ENCODE measurements at regions not wholly inside any gene's neighbourhood (a gene's known extent, or its start where the extent isn't known, plus 50 kb on each side); places are given as distances from the start of the nearest gene placed in this dataset.
"Not testable (repeated sequence)": the region's sequence is repeated elsewhere in the genome, so short reads cannot be mapped to it uniquely, and the experiment has no call there.

DNA sequence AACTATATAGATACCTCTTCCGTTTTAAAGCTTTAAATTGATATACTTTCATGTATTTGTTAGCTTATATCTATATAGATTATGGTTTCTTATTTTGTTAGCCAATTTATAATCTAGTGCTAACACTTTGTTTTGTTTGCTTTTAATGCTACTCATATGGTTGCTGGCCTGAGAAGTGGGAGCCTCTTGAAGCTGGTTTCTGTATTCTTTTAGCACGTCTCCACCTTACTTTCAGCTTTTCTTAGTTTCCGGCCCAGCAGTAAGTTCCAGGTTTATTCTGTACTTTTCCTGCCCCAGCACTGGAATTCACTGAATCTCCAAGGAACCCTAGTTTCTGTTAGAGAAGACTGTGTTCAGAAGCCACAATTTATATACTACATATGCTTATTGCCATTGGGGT, 458.9 kb downstream of the PRR16 start:
- DNase-seq = no peak

DNA sequence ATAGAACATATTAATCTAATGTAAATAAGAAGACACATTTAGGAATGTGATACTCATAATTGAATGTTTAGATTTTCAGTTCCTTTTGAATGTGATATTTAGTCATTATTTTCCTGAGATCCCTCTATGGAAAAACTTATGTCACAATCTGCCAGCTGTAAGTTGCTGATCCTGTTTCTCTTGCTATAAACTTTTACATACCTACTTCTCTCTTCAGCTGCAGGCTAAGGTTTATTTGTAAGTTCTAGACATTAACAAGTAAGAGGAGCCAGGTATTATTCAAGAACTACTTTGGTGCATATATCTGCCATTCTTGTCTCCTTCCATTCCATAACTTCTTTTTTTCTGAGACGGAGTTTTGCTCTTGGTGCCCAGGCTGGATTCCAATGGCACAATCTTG, 462.4 kb downstream of the PRR16 start:
- no peak for DNase-seq

DNA sequence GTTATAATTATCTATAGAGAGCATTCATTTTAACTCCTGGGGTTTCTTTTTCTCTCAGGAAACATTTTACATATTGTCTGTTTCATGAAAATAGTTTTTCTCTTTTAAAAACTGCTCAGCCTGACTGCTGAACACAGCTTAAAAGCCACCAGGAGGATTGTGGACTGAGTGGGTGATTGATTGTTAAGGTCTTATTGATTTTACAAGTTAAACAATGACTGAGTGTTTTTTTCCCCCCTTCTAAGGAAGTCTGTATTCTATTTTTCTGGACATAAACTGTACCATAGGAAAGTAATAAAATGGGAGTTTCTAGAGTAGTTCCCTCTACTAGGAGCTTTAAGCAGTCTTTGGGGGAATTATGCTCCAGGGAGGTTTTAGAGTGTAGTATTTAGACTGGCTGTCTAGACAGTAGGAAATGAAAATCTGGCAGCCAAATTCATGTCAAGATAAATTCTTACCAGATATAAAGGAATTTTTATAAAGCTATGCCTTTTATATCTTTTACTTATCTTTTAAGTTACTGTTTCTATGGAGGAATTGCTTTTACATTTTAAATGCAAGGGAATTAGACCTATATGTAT, 463.9 kb downstream of the PRR16 start:
- no peak for DNase-seq

DNA sequence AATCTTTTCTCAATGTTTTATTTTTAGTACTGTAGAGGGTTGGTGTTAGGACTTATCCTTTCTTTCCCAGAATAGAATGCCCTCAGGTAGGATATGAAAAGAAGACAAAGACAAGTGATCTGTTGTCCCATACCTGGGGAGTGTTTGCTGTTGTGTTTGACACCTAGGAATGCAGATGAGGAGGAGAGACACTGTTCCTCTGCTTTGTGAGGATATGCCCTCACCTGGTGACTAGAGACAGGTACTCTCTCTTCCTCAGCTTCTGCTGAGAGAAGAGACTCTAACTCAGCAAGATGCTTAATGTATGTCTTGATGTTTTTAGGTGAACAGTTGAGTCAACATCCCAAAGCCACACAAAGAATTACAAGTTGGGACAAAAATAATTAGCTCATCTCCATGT, 468.4 kb downstream of the PRR16 start:
- DNase-seq = no peak

DNA sequence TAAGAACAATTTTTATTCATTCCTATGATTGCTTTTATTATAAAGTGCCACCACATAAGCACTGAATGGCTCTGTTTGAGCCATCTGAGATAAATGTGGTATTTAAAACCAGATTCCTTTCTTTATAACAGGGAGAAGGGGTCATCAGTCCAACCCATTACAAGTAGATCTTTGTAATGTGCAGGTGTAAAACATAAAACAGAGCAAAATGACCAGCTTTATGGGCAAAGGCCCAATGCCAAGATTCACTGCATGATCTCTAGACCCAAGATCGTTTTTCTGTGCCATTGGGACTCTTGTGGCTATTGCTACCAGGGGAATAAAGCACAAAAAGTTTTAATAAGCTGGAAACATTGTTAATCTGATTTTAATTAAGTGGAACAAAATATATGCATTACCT, 469.9 kb downstream of the PRR16 start:
- DNase-seq = no peak

DNA sequence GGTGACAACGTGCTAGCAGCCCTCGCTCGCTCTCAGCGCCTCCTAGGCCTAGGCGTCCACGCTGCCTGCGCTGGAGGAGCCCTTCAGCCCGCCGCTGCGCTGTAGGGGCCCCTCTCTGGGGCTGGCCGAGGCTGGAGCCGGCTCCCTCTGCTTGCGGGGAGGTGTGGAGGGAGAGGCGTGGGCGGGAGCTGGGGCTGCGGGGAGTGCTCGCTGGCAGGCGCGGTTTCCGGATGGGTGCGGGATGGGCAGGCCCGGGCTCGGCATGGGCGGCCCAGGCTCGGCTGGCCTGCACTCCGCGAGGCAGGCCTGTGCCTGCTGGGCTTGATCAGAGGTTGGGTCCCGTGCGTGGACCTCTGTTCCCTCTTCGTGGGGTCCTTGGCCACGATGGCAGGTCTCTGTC, 472.6 kb downstream of the PRR16 start:
- DNase-seq = no peak

DNA sequence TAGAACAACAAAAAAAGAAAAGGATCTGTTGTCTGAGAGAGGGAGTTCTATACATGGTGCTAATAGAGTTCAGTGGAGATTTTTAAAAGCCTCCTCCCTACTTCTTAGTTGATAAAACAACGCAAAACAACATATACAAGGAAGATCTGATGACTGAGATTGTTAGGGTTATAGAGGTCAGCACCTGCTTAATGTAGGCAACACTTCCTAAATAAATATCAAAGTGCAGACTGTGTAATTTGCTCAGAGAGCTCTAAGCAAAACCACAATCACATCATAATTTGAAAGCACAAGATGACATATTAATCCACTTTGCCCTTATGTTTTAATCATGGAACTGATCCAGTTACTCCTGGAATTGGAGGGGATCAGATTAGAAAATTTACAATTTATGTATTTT, 474.5 kb downstream of the PRR16 start:
- DNase-seq = peak in 1 of 2 experiments; percentile 16

DNA sequence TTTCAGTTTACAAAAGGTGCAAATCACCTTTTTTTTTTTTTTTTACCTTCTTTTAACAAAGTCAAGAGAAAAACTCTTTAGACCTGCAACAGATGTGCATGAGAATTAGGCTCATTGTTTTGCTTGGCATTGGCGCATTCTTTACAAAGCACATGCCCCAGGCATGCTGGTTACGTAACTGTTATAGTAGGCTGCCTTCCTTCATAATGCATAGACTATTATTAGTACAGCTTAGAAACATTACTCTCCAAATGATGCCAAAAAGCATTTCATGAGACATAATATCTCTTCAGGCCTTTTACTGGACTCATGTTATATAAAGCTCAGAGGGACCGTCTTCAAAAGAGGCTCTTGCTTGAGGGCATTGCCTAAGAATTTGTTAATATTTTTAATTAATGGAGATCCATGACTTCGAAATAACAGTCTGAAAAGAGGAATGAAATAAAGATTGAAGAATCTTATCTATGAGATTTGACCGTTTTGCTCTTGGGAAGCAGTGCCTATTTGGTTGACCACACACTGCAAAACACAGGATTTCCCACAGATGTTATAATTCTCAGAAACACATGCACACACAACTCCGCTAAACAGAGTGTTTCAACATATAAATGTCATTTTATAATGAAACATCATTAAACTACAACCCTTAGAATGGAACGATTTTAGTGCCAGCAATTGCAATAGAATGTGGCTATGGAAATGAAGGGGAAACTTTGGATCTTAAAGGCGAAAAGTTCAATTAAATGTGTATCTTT, 478.7 kb downstream of the PRR16 start:
- DNase-seq = no peak

DNA sequence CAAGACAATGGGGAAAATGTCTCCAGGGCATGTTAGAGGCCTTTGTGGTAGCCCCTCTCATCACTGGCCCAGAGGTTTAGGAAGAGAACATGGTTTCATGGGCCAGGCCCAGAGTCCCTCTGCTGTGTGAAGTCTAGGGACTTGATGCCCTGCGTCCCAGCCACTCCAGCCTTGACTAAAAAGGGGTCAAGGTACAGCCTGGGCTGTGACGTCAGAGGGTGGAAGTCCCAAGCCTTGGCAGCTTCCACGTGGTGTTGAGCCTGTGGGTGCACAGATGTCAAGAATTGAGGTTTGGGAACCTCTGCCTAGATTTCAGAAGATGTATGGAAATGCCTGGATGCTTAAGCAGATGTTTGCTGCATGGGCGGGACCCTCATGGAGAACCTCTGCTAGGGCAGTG, 485.5 kb downstream of the PRR16 start:
- not testable (repeated sequence) for DNase-seq

DNA sequence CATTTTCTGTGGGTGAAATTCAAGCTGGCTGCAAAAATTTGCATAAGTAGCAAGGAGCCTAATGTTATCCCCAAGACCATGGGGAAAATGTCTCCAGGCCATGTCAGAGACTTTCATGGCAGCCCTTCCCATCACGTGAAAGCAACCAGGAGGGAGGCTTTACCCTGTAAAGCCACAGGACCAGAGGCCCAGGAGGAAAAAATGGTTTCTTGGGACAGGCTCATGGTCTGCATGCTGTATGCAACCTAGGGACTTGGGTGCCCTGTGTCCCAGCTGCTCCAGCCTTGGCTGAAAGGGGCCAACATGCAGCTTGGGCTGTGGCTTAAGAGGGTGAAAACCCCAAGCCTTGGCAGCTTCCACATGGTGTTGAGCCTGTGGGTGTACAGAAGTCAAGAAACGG, 489.3 kb downstream of the PRR16 start:
- DNase-seq = not testable (repeated sequence)

DNA sequence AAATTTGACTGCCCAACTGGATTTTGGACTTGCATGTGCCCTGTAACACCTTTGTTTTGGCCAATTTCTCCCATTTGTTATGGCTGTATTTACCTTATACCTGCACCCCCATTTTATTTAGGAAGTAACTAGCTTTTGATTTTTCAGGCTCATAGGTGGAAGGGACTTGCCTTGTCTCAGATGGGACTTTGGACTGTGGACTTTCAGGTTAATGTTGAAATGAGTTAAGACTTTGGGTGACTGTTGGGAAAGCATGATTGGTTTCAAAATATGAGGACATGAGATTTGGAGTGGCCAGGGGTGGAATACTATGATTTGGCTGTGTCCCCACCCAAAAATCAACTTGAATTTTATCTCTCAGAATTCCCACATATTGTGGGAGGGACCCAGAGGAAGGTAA, 490.2 kb downstream of the PRR16 start:
- DNase-seq = no peak

DNA sequence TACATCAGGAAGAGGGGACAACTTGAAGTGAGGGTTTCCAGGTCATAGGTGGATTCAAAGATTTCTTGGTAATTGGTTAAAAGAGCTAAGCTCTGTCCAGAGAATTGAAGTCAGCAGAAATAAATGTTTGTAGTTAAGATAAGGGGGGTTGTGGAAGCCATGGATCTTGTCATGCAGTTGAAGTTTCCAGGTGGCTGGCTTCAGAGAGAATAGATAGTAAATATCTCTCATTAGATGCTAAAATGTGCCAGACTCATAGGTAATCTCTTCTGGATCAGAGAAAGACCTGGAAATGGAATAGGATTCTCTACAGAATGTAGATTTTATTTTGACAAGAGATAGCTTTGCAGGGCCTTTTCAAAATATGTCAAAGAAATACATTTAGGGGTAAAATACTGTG, 491.7 kb downstream of the PRR16 start:
- DNase-seq = no peak

DNA sequence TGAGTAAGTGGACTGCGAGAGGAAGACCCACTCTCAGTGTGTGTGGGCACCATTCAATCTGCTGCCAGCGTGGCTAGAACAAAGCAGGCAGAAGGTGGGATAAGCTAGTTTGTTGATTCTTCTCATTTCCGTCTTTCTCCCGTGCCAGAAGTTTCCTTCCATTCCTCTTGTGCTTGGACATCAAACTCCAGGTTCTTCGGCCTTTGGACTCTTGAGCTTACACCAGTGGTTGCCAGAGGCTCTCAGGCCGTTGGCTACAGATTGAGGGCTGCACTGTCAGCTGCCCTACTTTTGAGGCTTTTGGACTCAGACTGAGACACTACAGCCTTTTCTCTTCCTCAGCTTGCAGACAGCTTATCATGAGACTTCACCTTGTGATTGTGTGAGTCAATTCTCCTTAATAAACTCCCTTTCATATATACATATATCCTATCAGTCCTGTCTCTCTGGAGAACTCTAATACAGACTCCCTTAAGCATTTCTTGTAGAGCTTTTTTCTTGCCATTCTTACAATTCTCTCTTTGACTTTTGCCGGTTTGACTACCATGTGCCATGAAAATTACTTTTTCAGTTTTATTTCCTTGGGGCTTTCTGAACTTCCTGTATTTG, 494.9 kb downstream of the PRR16 start:
- DNase-seq = no peak

DNA sequence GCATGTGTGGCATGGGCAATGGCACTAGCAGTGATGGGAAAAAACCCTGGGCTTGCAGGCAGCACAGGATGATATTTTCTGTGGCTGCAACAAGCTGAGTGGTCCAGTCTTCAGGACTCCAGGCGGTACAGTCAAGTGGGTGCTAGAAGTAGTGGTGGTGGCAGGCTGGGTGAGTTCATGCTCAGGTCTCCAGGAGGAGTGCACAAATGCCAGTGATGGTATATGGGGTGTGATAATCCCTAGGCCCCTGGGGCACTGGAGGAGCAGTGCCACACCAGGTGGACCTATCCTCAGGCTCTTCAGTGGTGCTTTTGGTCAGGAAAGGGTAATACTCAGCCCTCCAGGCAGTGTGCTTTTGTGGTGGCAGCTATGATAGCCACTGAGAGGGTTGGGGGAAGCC, 496.4 kb downstream of the PRR16 start:
- DNase-seq = no peak

DNA sequence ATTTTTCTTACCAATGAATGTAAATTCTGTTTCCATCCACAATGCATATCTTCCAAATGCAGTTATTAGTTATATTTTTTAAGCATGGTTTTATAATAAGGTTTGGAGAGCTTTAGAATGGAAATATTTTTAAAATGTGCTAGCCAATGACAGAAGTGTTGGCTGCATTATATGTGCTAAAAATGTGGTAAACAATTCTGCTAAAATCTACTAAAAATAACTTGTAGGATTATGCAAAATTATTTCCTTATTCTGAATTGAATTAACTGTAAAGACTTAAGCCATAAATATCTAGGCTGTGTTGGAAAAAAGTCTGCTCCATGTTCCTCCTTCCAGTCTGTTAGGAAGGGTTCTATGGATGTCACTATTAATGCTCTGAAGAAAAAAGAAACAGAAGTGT, 503.3 kb downstream of the PRR16 start:
- no peak for DNase-seq

DNA sequence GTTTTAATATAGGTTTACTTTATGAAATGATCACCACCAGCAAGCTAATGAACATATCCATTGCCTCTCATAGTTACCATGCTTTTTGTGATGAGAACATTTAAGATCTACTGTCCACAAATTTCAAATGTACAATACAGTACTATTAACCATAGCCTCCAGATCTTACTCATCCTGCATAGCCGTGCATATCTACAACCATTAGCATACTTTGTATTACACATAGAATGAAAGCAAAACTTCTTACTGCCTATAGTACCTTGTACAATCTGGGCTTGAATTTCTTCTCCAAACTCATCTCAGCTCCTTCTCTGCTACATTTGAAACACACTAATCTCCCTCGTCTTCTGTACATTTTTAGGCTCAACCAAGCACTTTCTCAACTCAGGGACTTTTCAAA, 510.6 kb downstream of the PRR16 start:
- DNase-seq = no peak

DNA sequence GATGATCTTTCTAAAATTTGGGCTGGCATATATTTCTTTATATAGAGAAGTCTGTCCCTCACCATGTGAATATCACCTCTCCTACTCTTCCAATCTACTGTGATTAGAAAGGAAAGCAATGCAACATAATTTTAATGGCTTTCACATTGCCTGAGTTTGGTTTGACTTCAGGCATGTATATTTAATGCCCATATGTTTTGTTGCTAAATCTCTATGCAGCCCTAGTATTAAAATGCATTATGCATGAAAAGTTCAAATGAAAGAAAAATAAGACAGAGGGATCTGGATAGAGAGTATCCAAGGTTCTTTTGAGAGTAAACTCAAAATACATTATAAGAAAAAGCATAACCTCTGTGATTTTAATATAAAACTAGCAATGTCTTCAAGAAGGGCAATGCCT, 518.3 kb downstream of the PRR16 start:
- DNase-seq = no peak

DNA sequence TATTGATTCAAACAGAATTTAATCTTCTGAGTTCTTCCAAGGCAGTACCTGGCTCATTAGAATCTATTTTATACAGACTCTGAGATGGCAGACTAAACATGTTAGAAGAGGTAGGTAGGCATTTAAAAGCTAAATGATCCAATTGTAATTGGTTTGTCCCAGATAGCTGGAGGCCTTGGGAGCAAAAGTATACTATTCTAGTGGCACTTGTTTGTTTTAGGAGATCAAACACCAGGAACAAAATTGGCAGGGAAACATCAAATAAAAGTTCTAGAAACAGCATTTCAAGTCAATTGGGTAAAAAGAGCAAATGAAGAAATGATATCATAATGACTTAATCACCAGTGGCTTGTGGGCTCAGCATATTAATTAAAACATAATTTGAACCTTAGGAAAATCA, 521.4 kb downstream of the PRR16 start:
- DNase-seq = no peak

DNA sequence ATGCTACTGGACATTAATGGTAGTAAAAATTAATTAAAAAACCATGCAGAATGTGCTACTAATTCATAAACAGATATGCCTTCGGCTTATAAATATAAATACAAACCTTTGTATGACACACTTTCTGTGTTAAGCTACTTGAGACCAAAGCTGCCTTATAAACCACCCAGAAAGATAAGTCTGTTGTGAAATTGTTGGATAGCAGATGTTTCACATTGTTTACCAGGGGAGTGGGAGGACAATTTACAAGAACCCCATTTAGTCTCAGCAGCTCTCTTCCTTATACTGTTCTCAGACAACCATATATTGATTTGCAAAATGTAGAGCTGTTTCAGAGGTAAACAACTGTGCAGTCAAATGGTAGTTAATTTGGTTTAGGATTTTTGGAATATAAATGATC, 524.4 kb downstream of the PRR16 start:
- no peak for DNase-seq

DNA sequence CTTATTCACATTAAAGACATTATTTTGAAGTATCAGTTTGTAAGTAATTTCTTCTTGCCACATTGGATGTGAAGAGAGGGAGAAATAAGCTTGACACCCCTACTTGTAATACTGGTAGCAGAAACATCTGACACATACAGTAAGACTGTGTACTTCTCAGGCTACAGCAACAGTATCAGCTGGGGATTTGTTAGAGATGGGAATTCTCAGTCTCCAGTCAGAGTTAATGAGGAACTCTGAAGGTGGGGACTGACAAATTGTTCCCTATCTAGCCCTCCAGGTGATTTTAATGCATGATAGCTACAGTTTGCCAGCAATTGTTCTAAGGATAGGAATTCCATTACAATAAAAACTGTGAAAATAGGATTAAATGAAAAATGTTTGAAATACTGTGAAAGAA, 524.8 kb downstream of the PRR16 start:
- DNase-seq = no peak

DNA sequence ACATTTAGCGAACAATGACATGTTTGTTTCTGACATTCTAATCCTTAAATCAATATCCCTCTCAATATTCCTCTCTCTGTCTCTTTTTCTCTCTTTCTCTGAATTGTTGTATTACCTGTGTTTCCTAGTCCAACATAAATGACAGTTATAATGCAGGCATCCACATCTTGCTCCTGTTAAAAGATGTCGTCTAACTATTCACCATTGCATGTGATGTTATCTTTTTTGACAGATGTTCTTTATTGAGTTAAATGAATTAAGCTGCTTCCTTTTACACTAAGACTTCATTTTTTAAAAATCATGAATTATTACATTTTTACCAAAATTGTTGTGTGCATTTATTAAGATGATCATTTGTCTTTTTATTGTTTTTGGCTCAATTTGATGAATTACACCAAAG, 527.5 kb downstream of the PRR16 start:
- no peak for DNase-seq

DNA sequence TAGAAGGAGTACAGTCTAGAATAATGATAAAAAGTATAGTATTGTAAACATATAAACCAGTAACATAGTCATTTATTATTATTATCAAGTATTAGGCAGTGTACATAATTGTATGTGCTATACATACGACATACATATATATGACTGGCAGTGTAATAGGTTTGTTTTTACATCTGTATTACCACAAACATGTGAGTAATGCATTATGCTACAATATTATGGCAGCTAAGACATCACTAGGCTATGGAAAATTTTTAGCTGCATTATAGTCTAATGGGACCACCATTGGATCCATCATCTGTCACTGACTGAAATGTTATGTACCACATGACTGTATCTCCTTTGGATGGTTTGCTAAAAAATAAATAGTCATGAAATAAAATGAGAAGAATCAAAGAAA, 530.0 kb downstream of the PRR16 start:
- DNase-seq = no peak

DNA sequence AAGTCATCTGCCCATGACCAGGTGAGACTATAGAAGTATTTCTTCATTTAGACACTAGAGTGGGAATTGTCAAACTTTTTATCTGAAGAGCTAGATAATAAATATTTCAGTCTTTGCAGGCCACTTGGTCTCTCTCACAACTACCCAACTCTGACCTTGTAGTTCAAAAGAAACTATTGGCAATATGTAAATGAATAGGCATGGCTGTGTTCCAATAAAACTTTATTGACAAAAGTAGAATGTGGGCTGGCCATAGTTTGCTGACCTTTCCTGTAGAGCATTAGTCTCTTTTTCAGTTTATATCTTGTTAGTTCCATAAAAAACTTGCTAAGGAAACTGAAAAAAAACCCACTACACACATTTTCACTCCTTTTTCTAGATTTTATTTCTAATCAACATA, 535.5 kb downstream of the PRR16 start:
- DNase-seq = no peak

DNA sequence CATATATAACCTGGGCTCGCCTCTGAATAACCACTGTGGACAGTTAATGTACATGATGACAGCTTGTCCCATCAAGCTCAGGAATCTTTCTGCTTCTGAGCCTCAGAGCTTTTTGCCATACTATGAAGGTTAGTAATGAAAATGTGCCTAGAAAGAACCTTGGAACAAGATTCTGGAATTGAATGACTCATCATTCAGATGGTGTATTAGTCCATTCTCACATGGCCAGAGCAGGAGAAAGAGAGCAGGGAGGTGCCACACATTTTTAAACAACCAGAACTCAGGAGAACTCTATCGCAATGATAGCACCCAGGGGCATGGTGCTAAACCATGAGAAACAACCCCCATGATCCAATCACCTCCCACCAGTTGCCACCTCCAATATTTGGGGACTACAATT, 542.1 kb downstream of the PRR16 start:
- DNase-seq = no peak

DNA sequence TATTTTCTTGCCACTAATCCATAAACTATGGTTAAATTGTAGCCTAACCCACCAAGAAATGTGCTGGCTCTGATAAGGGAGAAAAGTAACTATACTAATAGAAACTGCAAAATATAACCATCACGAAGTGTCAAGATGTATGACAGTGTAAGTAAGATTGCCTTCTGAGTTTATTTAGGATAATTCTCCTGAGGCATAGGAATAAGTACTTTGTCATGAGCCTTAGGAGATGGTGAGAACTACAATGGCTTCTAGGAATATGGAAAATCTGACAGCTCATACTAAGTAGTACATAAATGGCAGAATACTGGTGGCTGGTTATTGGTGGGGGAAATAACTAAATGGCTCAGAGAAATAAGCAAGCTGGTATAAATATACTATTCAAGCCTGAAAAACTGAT, 543.9 kb downstream of the PRR16 start:
- no peak for DNase-seq

Data from NCI-H2081 (cell line).